GM08714 (cell line): ENCODE measurements at regions not wholly inside any gene's neighbourhood (a gene's known extent, or its start where the extent isn't known, plus 50 kb on each side); places are given as distances from the start of the nearest gene placed in this dataset.
"Not testable (repeated sequence)": the region's sequence is repeated elsewhere in the genome, so short reads cannot be mapped to it uniquely, and the experiment has no call there.

Experiments used
- H3K4me3 ChIP-seq: fragments of 200-500 bp; sonication (Bioruptor generic); 2 replicates; pipeline ENCODE4 v1.5.1; 2014; ENCODE audit warnings: mild to moderate bottlenecking, low read length, inconsistent platforms
- ZNF274 ChIP-seq: IDR thresholded peaks from 2 replicates; pipeline ENCODE4 v1.6.1; 2012; ENCODE audit warnings: mild to moderate bottlenecking, low read depth, low read length

DNA sequence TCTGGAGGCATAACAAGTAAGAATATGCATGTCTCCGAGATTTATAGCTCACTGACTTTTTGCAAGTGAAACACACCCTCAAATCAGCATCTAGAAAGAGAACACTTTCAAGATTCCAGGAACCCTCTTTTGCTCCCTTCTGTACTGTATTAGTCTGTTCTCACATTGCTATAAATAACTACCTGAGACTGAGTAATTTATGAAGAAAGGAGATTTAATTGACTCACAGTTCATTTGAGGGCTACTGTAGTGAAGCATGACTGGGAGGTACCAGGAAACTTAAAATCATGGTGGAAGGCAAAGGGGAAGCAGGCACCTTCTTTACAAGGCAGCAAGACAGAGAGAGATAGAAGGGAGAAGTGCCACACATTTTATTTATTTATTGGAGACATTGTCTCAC, 269.9 kb downstream of the UTRN start:
- no peak for TF ChIP-seq ZNF274
- no peak overlapping the region for H3K4me3 ChIP-seq

DNA sequence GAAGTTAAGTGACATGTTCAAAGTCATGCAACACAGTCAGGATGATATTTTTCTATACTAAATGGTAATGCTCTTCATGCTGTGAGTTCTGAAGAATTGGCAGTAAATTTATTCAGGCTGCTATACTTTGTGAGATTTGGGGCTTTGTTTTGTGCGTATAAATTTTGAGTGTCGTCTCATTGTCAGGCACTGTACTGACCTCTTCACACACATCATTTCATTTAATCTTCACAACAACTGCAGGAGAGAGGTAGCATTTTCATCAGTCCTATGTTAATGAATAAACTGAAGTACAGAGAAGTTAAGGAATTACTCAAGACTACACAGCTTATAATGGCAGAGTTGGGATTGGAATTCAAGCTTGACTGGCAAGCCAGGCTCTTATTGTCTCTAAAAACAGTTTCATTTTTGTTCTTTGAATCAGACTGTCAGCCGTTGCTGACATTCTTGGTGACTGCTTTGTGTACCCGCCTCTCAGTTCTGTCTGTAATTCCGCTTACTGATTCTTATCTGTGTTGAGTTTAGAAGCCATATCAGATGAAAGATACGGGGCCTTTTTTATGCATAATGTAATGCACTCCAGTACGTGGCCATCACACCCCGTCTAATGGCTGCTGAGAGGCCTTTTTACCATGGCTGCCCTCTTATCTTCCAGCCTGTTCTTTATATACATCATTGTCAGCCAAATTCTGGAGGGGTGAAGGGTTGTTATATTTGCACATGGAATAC, 274.9 kb downstream of the UTRN start:
- H3K4me3 ChIP-seq = no peak overlapping the region
- no peak for TF ChIP-seq ZNF274

DNA sequence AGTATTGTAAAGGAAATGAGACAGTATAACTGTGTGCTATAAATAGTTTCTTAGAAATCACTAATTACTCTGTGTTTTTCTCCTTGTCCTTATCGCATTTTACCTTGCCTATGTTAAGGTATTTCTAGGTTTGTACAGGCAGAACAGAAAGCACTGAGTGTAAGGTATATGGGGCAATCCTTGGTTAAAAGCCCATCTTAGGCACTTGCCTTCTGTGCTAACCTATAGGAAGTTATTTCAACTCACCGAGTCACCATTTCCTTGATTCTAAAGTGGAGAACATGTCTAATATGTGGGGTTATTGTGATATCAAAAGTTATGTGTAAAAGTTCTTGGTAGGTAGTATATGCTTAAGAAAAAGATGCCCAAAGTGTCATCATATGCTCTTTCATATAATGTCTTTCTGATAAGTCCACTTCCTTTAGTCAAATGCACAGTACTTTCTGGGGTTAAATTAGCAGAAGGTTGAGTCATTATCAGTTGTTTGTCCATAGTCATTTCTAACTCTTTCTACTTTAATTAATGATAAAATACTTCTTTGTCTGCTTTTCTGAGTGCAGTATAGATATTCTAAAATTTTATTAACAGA, 276.4 kb downstream of the UTRN start:
- no peak for TF ChIP-seq ZNF274
- no peak overlapping the region for H3K4me3 ChIP-seq

DNA sequence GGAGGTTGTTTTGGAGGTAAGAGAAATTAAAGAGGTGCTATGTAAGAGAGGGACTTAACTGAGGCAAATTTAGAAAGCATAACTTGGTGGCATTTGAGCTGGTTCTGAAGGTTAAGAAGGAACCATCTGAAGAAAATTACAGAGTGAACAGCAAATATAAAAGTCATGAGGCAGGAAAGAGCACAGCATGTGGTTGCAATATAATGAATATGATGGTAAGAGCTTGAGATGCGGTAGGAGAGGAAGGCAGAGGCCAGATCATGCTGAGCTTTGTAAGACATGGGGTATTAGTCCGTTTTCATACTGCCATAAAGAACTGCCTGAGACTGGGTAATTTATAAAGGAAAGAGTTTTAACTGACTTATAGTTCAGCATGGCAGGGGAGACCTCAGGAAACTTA, 279.1 kb downstream of the UTRN start:
- no peak overlapping the region for H3K4me3 ChIP-seq
- TF ChIP-seq ZNF274 = no peak

DNA sequence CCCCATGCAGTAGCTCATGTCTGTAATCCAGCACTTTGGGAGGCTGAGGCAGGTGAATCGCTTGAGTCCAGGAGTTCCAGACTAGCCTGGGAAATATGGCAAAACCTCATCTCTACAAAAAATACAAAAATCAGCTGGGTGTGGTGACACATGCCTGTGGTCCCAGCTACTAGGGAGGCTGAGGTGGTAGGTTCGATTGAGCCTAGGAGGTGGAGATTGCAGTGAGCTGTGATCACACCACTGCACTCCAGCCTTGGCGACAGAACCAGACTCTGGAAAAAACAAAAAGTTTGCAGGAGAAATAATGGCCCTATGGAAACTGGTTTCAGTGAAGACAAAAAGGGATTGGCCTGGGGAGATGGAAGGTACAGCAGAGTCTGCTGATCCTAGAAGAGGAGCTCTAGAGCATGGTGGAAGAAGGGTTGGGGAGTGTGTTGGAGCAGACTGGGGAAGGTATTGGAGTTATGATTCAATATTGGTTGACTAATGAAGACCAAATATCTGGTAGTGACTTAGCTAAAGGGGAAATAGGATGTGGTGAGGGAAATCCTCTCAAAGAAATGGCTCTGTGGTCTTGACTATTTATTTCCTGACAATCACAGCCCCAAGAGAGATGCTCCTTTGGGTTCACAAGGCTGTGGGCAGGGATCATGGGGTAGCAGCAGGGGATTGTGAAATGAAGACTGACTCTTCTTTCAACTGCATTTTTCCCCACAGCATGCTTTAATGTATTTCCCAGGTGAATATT, 281.9 kb downstream of the UTRN start:
- TF ChIP-seq ZNF274 = no peak
- H3K4me3 ChIP-seq = no peak overlapping the region

DNA sequence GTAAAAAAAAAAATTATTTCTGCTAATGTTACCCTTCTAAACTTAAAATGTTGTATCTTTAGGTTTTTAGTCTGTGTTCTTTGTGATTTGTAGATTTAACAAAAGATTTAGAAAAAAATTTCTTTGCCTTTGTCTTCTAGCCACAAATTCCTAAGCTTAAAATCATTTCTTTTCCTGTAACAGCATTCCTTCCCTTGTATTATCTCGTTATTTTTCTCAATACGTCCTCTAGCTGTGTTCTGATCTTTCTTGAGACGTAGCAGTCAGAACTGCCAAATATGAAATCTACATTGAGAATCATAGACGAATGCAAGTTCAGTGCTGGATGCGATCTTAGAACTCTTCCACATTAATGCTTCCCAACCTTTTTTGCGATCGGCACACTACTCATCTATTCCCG, 283.1 kb downstream of the UTRN start:
- TF ChIP-seq ZNF274 = no peak
- no peak overlapping the region for H3K4me3 ChIP-seq

DNA sequence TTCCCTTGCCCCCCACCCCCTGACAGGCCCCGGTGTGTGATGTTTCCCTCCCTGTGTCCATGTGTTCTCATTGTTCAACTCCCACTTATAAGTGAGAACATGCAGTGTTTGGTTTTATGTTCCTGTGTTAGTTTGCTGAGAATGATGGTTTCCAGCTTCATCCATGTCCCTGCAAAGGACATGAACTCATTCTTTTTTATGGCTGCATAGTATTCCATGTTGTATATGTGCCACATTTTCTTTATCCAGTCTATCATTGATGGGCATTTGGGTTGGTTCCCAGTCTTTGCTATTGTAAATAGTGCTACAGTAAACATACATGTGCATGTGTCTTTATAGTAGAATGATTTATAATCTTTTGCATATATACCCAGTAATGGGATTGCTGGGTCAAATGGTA, 287.4 kb downstream of the UTRN start:
- not testable (repeated sequence) for H3K4me3 ChIP-seq

DNA sequence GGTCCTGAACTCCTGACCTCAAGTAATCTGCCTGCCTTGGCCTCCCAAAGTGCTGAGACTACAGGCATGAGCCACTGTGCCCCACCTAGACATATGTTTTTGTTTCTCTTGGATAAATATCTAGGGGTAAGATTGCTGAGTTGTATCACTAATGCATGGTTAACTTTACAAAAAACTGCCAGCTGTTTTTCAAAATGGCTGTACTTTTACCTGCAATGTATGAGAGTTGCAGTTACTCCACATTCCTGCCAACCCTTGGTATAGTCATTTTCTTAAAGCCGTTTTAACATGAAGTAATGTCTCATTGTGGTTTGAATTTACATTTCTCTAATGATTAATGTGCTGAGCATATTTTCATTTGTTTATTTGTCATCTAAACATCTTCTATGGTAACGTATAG, 289.7 kb downstream of the UTRN start:
- H3K4me3 ChIP-seq = no peak overlapping the region
- TF ChIP-seq ZNF274 = no peak

DNA sequence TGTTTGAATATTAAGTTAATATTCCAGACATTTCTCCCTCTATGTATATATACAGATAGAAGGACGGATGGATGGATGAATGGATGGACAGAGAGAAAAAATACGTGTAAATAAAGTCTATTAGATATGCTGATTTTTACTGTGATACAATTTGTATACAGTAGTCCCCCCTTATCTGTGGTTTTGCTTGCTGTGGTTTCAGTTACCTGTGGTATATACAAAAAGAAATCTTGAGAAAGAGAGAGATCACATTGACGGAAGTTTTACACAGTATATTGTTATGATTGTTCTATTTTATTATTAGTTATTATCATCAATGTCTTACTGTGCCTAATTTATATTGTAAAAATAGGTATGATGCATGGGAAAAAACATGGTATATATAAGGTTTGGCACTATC, 290.2 kb downstream of the UTRN start:
- no peak for TF ChIP-seq ZNF274
- H3K4me3 ChIP-seq = no peak overlapping the region

DNA sequence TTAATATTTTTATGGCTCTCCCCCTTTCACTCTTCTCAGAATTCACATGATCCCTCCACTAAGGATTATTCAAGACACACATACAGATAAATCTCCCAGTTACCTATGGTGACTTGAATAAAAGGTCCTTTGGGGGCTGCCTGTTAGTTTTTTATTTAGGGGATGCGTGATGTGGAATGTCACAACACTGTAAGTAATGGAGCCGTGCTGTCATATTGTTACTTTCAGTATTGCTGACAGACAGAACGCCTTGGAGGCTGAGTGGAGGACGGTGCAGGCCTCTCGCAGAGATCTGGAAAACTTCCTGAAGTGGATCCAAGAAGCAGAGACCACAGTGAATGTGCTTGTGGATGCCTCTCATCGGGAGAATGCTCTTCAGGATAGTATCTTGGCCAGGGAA, 291.7 kb downstream of the UTRN start:
- H3K4me3 ChIP-seq = no peak overlapping the region
- no peak for TF ChIP-seq ZNF274

DNA sequence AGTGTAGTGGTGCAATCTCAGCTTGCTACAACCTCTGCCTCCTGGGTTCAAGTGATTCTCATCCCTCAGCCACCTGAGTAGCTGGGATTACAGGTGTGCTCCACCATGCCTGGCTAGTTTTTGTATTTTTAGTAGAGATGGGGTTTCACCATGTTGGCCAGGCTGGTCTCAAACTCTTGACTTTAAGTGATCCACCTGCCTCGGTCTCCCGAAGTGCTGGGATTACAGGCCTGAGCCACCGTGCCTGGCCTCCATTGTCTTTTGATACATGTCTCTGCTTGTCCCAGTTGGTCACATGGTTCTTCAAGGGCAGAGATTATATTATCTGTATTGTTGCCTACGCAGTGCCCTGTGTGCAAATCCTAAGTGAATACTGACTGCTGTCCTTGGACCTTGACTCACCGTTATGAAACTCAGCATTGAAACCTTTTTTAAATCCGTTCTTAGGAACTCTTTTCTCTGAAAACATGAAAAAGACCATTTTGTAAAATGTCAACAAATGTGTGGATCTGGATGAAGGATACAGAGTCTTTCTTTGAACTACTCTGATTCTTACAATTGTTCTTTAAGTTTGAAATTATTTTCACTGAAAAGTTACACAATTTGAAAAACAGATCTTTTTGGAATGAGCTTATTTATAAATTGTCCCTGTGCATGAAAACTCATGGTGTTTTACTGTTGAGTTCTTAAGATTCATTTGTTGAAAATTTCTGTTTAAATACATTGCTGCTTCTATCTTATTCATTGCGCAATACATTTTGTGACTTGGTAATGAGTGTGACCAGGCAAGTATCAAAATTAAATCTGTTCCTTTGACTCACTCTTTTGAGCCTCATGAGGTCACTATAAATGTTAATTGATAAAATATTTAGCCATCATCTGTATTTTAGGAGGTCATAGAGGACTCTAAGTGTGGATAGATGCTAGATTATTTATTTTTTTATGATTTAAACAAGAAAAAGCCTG, 293.5 kb downstream of the UTRN start:
- H3K4me3 ChIP-seq = no peak overlapping the region
- no peak for TF ChIP-seq ZNF274

DNA sequence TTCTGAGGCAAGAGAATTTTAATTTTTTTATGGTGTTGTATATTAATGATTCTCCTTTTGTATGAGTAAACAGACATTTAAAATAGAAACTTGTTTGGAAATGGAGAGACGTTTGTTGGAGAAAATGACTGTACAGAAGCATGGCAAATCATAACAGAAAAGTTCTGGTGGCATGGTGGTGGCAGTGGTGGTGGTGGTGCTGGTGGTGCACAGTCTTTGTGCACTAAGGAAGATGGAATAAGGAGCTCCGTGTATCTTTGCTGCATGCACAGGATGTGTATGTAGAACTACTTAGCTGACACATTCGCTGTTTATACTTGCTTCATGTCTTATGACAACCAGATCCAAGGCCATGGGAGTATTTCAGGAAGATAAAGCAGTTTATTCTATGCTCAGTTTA, 294.9 kb downstream of the UTRN start:
- no peak overlapping the region for H3K4me3 ChIP-seq
- TF ChIP-seq ZNF274 = no peak

DNA sequence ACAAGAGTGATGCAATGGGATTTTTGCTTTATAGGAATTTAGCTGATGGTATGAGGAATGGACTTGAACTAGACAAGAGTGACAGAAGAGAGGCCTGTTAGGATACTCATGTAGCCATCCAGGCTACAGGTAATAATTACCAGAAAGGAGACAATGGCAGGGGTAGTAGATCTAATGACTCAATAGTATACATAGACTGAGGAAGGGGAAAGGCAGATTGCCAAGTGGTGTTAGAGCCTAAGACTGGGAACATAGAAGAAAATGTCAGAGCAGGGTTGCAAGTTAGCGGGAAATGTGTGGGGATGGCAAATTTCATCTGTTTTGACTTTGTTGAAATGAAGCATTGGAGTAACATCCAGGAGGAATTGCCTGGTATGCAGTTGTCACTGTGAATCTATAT, 295.6 kb downstream of the UTRN start:
- no peak for TF ChIP-seq ZNF274
- no peak overlapping the region for H3K4me3 ChIP-seq
